Endothelial cell of umbilical vein (primary cell): ENCODE measurements at regions not wholly inside any gene's neighbourhood (a gene's known extent, or its start where the extent isn't known, plus 50 kb on each side); places are given as distances from the start of the nearest gene placed in this dataset.

Source experiments
- BruUV-seq: library from RNA; stranded (reverse); fragments of 400-500 nt; replicated peaks from 2 replicates; lab custom pipeline; 2021; lab: Mats Ljungman, UMichigan
- CTCF ChIA-PET: fragments of 300-600, 350-600 bp; sonication (Branson Sonifier 250); formaldehyde crosslinking; loops from one replicate; lab custom pipeline; 2021; ENCODE audit warnings: antibody characterized with exemption, inconsistent platforms; lab: Charles Lee
- POLR2A ChIA-PET: fragments of 300-600, 350-600 bp; sonication (Branson Sonifier 250); formaldehyde crosslinking; loops from one replicate; lab custom pipeline; 2021; ENCODE audit warnings: antibody characterized with exemption, inconsistent platforms; lab: Charles Lee
- DNase-seq: peaks from one replicate; pipeline ENCODE4 v3.0.0-alpha.2; 2011; ENCODE audit warnings: low read depth, low spot score
- FAIRE-seq: peaks from 2 replicates; lab custom pipeline; 2011; peaks lifted over from hg19 to GRCh38; lab: Jason Lieb, UNC
- H2AFZ ChIP-seq: 2 replicates; pipeline ENCODE4 v1.6.0; 2012; ENCODE audit warnings: low read depth, low read length, control low read depth, inconsistent platforms
- H3K27ac ChIP-seq: 2 replicates; pipeline ENCODE4 v1.5.1; 2011; ENCODE audit warnings: low read depth, mild to moderate bottlenecking, control low read depth, low read length, moderate library complexity; ENCODE audit not compliant: insufficient read depth
- H3K27me3 ChIP-seq, 2 experiments: 2 replicates each; pipeline versions ENCODE4 v1.6.0 to v1.6.1; 2011; ENCODE audit warnings: low read length in 2 of 2, mixed read lengths in 1 of 2; ENCODE audit not compliant: control insufficient read depth in 2 of 2, insufficient read depth in 2 of 2
- H3K36me3 ChIP-seq, 2 experiments: 2 replicates in 1 of 2; 3 replicates in 1 of 2; pipeline ENCODE4 v1.5.1; 2011; ENCODE audit warnings: low read length in 2 of 2, mild to moderate bottlenecking in 1 of 2, moderate library complexity in 1 of 2; ENCODE audit not compliant: control insufficient read depth in 2 of 2, insufficient read depth in 2 of 2; ENCODE audit errors: extremely low read depth in 1 of 2
- H3K4me1 ChIP-seq: 3 replicates; pipeline ENCODE4 v1.5.1; 2011; ENCODE audit warnings: mild to moderate bottlenecking, low read length; ENCODE audit not compliant: control insufficient read depth, insufficient read depth; ENCODE audit errors: extremely low read depth
- H3K4me2 ChIP-seq: 2 replicates; pipeline ENCODE4 v1.6.1; 2011; ENCODE audit warnings: low read length, control low read depth, mixed read lengths; ENCODE audit not compliant: insufficient read depth
- H3K4me3 ChIP-seq, 3 experiments: fragments of 200-600 bp in 1 of 3; sonication (generic), shearing (Covaris generic) in 1 of 3; replicated peaks in 1 of 3; 2 replicates each; pipeline ENCODE4 v1.5.1; 2011 to 2016; ENCODE audit warnings: control low read depth in 3 of 3, low read length in 3 of 3, mild to moderate bottlenecking in 2 of 3, inconsistent platforms in 1 of 3, low read depth in 1 of 3, moderate library complexity in 1 of 3; ENCODE audit not compliant: insufficient read depth in 1 of 3
- H3K79me2 ChIP-seq: 2 replicates; pipeline ENCODE4 v1.6.0; 2012; ENCODE audit warnings: low read length, inconsistent platforms; ENCODE audit not compliant: control insufficient read depth, insufficient read depth
- H3K9ac ChIP-seq: replicated peaks from 2 replicates; pipeline ENCODE3; 2011; ENCODE audit warnings: low read length, control low read depth; ENCODE audit not compliant: insufficient read depth; ENCODE audit errors: extremely low read depth
- H3K9me1 ChIP-seq: replicated peaks from 3 replicates; pipeline ENCODE4 v1.6.0; 2011; ENCODE audit warnings: mild to moderate bottlenecking, low read length; ENCODE audit not compliant: control insufficient read depth, insufficient read depth; ENCODE audit errors: extremely low read depth
- H3K9me3 ChIP-seq: replicated peaks from 2 replicates; pipeline ENCODE4 v1.5.1; 2012; ENCODE audit warnings: low read length, inconsistent platforms; ENCODE audit not compliant: control insufficient read depth, insufficient read depth
- H4K20me1 ChIP-seq: replicated peaks from 2 replicates; pipeline ENCODE3; 2011; ENCODE audit warnings: mild to moderate bottlenecking, low read length; ENCODE audit not compliant: control insufficient read depth, insufficient read depth; ENCODE audit errors: extremely low read depth
- EZH2 ChIP-seq: IDR thresholded peaks from 2 replicates; pipeline ENCODE4 v1.6.1; 2012; ENCODE audit warnings: borderline replicate concordance, low read depth, mild to moderate bottlenecking, moderate library complexity, low read length, inconsistent platforms; ENCODE audit not compliant: severe bottlenecking
- FOS ChIP-seq: IDR thresholded peaks from 2 replicates; pipeline ENCODE4 v1.6.1; 2011; ENCODE audit warnings: mild to moderate bottlenecking, low read length, moderate library complexity, borderline replicate concordance; ENCODE audit not compliant: insufficient read depth
- GATA2 ChIP-seq: IDR thresholded peaks from 2 replicates; pipeline ENCODE4 v1.7.0; 2011; ENCODE audit warnings: low read depth, mild to moderate bottlenecking, moderate library complexity, mixed read lengths, low read length; ENCODE audit not compliant: insufficient read length, insufficient read depth
- JUN ChIP-seq: IDR thresholded peaks from 2 replicates; pipeline ENCODE4 v1.6.1; 2011; ENCODE audit warnings: borderline replicate concordance, low read depth; ENCODE audit not compliant: insufficient read length, insufficient read depth
- MYC ChIP-seq: IDR thresholded peaks from one replicate; pipeline ENCODE4 v1.6.1; 2011; ENCODE audit warnings: mild to moderate bottlenecking, low read depth, low read length
- POLR2A ChIP-seq: IDR thresholded peaks from 2 replicates; pipeline ENCODE4 v1.6.1; 2012; ENCODE audit warnings: low read depth, mild to moderate bottlenecking, control low read depth, low read length
- POLR2AphosphoS5 ChIP-seq: IDR thresholded peaks from 2 replicates; pipeline ENCODE4 v1.6.1; 2012; ENCODE audit warnings: low read depth, mild to moderate bottlenecking, control low read depth, low read length, moderate library complexity; ENCODE audit not compliant: insufficient read depth
- dilution Hi-C: fragments of 300-500 bp; cut with MboI; formaldehyde crosslinking; loops from one replicate; pipeline ENCODE4 v1.15.0; 2019; ENCODE audit warnings: low sequenced_read_pairs; ENCODE audit not compliant: extremely low pct_ligation_motif_present
- intact Hi-C: fragments of 100-400 bp; cut with micrococcal nuclease; formaldehyde crosslinking; loops from one replicate; pipeline ENCODE4 v1.10.0; 2022
- TF ChIP-seq, protein P1 (sequence below): IDR thresholded peaks from 2 replicates; pipeline ENCODE4 v1.6.1; 2011; ENCODE audit not compliant: insufficient read depth, insufficient read length
- TF ChIP-seq, protein P2 (sequence below), 2 donors: IDR thresholded peaks; 1 replicate in 1 of 2; 2 replicates in 1 of 2; pipeline ENCODE4 v1.5.1; 2011; ENCODE audit warnings: low read length in 2 of 2, mild to moderate bottlenecking in 2 of 2, moderate library complexity in 2 of 2, control low read depth in 1 of 2, inconsistent platforms in 1 of 2, low read depth in 1 of 2; ENCODE audit not compliant: insufficient read depth in 1 of 2; ENCODE audit errors: extremely low read depth in 1 of 2

DNA sequence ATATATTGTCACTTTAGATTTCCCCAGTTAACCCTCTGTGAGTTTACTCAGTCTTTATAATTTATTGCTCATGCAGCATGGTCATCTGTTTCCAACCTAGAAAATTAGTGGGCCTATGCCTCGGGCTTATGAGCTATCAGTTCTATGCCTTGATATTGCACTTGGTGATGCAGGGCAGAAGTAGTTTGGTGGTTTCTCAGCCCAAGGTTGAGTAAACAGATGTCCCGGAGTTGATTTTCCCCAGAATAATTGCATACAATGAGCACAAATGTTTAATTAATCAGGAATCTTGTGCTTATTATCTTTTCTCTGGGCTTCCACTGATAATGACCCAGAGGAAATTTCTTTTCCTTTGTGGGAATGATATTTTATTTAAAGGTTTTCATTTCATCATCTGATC is 474.0 kb downstream of the CCDC171 start:
- H3K36me3 ChIP-seq = no peaks in the 10 kb centered on the region
- H4K20me1 ChIP-seq = no peaks in the 10 kb centered on the region
- H3K4me2 ChIP-seq = no peak overlapping the region
- ChIA-PET POLR2A (no interaction called here), CTCF (no interaction called here)
- no TSS peak for BruUV-seq
- no peaks in the 10 kb centered on the region for H3K9me1 ChIP-seq
- H3K79me2 ChIP-seq = no peaks in the 10 kb centered on the region
- H3K9ac ChIP-seq = no peak overlapping the region
- no peak overlapping the region for H3K4me3 ChIP-seq
- DNase-seq = no peak
- no peak for FAIRE-seq
- H3K9me3 ChIP-seq = no peaks in the 10 kb centered on the region
- intact Hi-C loops (no loop called here), dilution Hi-C loops (no loop called here)
- TF ChIP-seq FOS = no peak
- TF ChIP-seq MYC = no peak
- TF ChIP-seq, protein P1, sequence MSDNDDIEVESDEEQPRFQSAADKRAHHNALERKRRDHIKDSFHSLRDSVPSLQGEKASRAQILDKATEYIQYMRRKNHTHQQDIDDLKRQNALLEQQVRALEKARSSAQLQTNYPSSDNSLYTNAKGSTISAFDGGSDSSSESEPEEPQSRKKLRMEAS = no peak
- no peak for TF ChIP-seq JUN
- no peak for TF ChIP-seq GATA2
- TF ChIP-seq, protein P2, sequence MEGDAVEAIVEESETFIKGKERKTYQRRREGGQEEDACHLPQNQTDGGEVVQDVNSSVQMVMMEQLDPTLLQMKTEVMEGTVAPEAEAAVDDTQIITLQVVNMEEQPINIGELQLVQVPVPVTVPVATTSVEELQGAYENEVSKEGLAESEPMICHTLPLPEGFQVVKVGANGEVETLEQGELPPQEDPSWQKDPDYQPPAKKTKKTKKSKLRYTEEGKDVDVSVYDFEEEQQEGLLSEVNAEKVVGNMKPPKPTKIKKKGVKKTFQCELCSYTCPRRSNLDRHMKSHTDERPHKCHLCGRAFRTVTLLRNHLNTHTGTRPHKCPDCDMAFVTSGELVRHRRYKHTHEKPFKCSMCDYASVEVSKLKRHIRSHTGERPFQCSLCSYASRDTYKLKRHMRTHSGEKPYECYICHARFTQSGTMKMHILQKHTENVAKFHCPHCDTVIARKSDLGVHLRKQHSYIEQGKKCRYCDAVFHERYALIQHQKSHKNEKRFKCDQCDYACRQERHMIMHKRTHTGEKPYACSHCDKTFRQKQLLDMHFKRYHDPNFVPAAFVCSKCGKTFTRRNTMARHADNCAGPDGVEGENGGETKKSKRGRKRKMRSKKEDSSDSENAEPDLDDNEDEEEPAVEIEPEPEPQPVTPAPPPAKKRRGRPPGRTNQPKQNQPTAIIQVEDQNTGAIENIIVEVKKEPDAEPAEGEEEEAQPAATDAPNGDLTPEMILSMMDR (IDR thresholded peaks at IDR 0.05; ENCODE audit: extremely low read depth in 1 of 2, insufficient read depth in 1 of 2, low read depth in 1 of 2, low read length in 2 of 2) = no peak
- TF ChIP-seq EZH2 = no peak
- no peak for TF ChIP-seq POLR2A
- TF ChIP-seq POLR2AphosphoS5 = no peak
- H3K4me1 ChIP-seq = peaks cover 3% of the 10 kb centered on the region
- no peaks in the 10 kb centered on the region for H3K27me3 ChIP-seq
- H3K27ac ChIP-seq = no peak overlapping the region
- no peak overlapping the region for H2AFZ ChIP-seq
